Inflammatory macrophage (primary cell): ENCODE measurements at regions not wholly inside any gene's neighbourhood (a gene's known extent, or its start where the extent isn't known, plus 50 kb on each side); places are given as distances from the start of the nearest gene placed in this dataset.
A peak's percentile ranks its signal among the peaks of the same experiment; 100 is the strongest.

ENCODE experiments used
- DNase-seq, 2 donors: peaks; one replicate each; pipeline ENCODE4 v3.0.0-alpha.2; 2020 to 2022

- peak in 1 of 2 donors; percentile 19 for DNase-seq
Observed at GRCh38 chr6:127641905-127642304, 64.9 kb downstream of the C6orf58 start.
